OCI-LY3 (cell line): ENCODE measurements at regions not wholly inside any gene's neighbourhood (a gene's known extent, or its start where the extent isn't known, plus 50 kb on each side); places are given as distances from the start of the nearest gene placed in this dataset.

Source experiments
- H2AFZ ChIP-seq: fragments of 200-600, 300-600 bp; shearing (Covaris generic); 2 replicates; pipeline ENCODE4 v1.6.0; 2014; ENCODE audit warnings: antibody characterized with exemption, low read depth, low read length
- H3K27ac ChIP-seq: fragments of 200-600, 300-600 bp; sonication (generic); 2 replicates; pipeline ENCODE4 v1.5.1; 2014; ENCODE audit warnings: mild to moderate bottlenecking, low read length, moderate library complexity, mixed read lengths
- H3K27me3 ChIP-seq: fragments of 200-600, 300-600 bp; sonication (generic); 2 replicates; pipeline ENCODE4 v1.6.1; 2014; ENCODE audit warnings: low read depth, low read length, mixed read lengths
- H3K36me3 ChIP-seq: fragments of 200-600, 300-600 bp; sonication (generic); replicated peaks from 2 replicates; pipeline ENCODE3; 2014; ENCODE audit warnings: low read depth, low read length, mixed read lengths
- H3K4me1 ChIP-seq: fragments of 300-600, 200-600 bp; sonication (generic); 2 replicates; pipeline ENCODE4 v1.6.1; 2014; ENCODE audit warnings: low read length, mixed read lengths
- H3K4me2 ChIP-seq: fragments of 200-600, 300-600 bp; sonication (generic); 2 replicates; pipeline ENCODE4 v1.6.1; 2014; ENCODE audit warnings: low read length, mixed read lengths
- H3K4me3 ChIP-seq: fragments of 300-600, 200-600 bp; sonication (generic); 2 replicates; pipeline ENCODE4 v1.5.1; 2014; ENCODE audit warnings: antibody characterized with exemption, mild to moderate bottlenecking, low read length, moderate library complexity
- H3K79me2 ChIP-seq: fragments of 300-600, 200-600 bp; shearing (Covaris generic); 2 replicates; pipeline ENCODE4 v1.6.1; 2014; ENCODE audit warnings: mild to moderate bottlenecking, low read length, mixed read lengths
- H3K9ac ChIP-seq: fragments of 300-600, 200-600 bp; shearing (Covaris generic); 2 replicates; pipeline ENCODE4 v1.6.0; 2014; ENCODE audit warnings: mild to moderate bottlenecking, low read length, moderate library complexity
- H3K9me3 ChIP-seq: fragments of 200-600, 300-600 bp; shearing (Covaris generic); 2 replicates; pipeline ENCODE4 v1.6.1; 2014; ENCODE audit warnings: low read length, mixed read lengths; ENCODE audit not compliant: insufficient read depth
- H4K20me1 ChIP-seq: fragments of 200-600, 300-600 bp; sonication (generic); 2 replicates; pipeline ENCODE4 v1.6.1; 2016; ENCODE audit warnings: low read length, mixed read lengths; ENCODE audit not compliant: insufficient read depth
- CTCF ChIP-seq: fragments of 200-600, 300-600 bp; sonication (generic); IDR thresholded peaks from 2 replicates; pipeline ENCODE4 v1.5.1; 2014; ENCODE audit warnings: antibody characterized with exemption, low read length, low read depth
- EZH2phosphoT487 ChIP-seq: fragments of 200-600 bp; shearing (Covaris generic); IDR thresholded peaks from 2 replicates; pipeline ENCODE4 v1.6.1; 2018; ENCODE audit warnings: antibody characterized with exemption, mixed run types, low read depth

GRCh38 chr5:155957884-155958283, 369.1 kb upstream of the SGCD start:
- Histone ChIP-seq H3K4me1 (no peaks in the 10 kb centered on the region), H3K27ac (no peak overlapping the region), H3K4me2 (no peak overlapping the region), H3K9me3 (no peaks in the 10 kb centered on the region), H3K27me3 (no peaks in the 10 kb centered on the region), H3K4me3 (no peak overlapping the region), H3K36me3 (no peaks in the 10 kb centered on the region), H2AFZ (no peak overlapping the region), H3K9ac (no peak overlapping the region), H4K20me1 (no peaks in the 10 kb centered on the region), H3K79me2 (no peaks in the 10 kb centered on the region)
- TF ChIP-seq EZH2phosphoT487 (no peak), CTCF (no peak)

- H4K20me1 ChIP-seq: no peaks in the 10 kb centered on the region
- no peak overlapping the region for H3K4me3 ChIP-seq
- H3K9ac ChIP-seq: no peak overlapping the region
- H3K4me1 ChIP-seq: no peaks in the 10 kb centered on the region
- H3K9me3 ChIP-seq: no peaks in the 10 kb centered on the region
- H3K27ac ChIP-seq: no peak overlapping the region
- no peaks in the 10 kb centered on the region for H3K79me2 ChIP-seq
- no peak overlapping the region for H2AFZ ChIP-seq
- H3K4me2 ChIP-seq: no peak overlapping the region
- TF ChIP-seq EZH2phosphoT487 (no peak), CTCF (no peak)
- no peaks in the 10 kb centered on the region for H3K27me3 ChIP-seq
- H3K36me3 ChIP-seq: no peaks in the 10 kb centered on the region
Measured at GRCh38 chr5:155959082-155959481, 367.9 kb upstream of the SGCD start.

GRCh38 chr5:155960177-155960576, 366.8 kb upstream of the SGCD start:
- no peak overlapping the region for H3K4me2 ChIP-seq
- no peaks in the 10 kb centered on the region for H3K79me2 ChIP-seq
- H3K27me3 ChIP-seq: no peaks in the 10 kb centered on the region
- H4K20me1 ChIP-seq: no peaks in the 10 kb centered on the region
- no peaks in the 10 kb centered on the region for H3K4me1 ChIP-seq
- TF ChIP-seq CTCF (no peak), EZH2phosphoT487 (no peak)
- no peaks in the 10 kb centered on the region for H3K36me3 ChIP-seq
- H3K9ac ChIP-seq: no peak overlapping the region
- no peaks in the 10 kb centered on the region for H3K9me3 ChIP-seq
- no peak overlapping the region for H3K4me3 ChIP-seq
- no peak overlapping the region for H2AFZ ChIP-seq
- no peak overlapping the region for H3K27ac ChIP-seq

GRCh38 chr5:155969537-155969936, 357.4 kb upstream of the SGCD start:
- Histone ChIP-seq H3K4me1 (no peaks in the 10 kb centered on the region), H3K27ac (no peak overlapping the region), H2AFZ (no peak overlapping the region), H3K9ac (no peak overlapping the region), H3K4me2 (no peak overlapping the region), H3K27me3 (no peaks in the 10 kb centered on the region), H3K9me3 (no peaks in the 10 kb centered on the region), H3K4me3 (no peak overlapping the region), H4K20me1 (no peaks in the 10 kb centered on the region), H3K36me3 (no peaks in the 10 kb centered on the region), H3K79me2 (no peaks in the 10 kb centered on the region)
- no peak for TF ChIP-seq CTCF
- no peak for TF ChIP-seq EZH2phosphoT487
